Fibroblast of the aortic adventitia (primary cell): ENCODE measurements at regions not wholly inside any gene's neighbourhood (a gene's known extent, or its start where the extent isn't known, plus 50 kb on each side); places are given as distances from the start of the nearest gene placed in this dataset.

Experiments
- DNase-seq: peaks from one replicate; pipeline ENCODE4 v3.0.0-alpha.2; 2010; ENCODE audit warnings: low read depth
- H3K4me3 ChIP-seq: 2 replicates; pipeline ENCODE4 v1.5.1; 2011; ENCODE audit warnings: low read depth, mild to moderate bottlenecking, control low read depth, low read length, moderate library complexity
- CTCF ChIP-seq: IDR thresholded peaks from 2 replicates; pipeline ENCODE4 v1.5.1; 2011; ENCODE audit warnings: mild to moderate bottlenecking, low read length, control low read depth, inconsistent platforms; ENCODE audit not compliant: insufficient read depth

DNA sequence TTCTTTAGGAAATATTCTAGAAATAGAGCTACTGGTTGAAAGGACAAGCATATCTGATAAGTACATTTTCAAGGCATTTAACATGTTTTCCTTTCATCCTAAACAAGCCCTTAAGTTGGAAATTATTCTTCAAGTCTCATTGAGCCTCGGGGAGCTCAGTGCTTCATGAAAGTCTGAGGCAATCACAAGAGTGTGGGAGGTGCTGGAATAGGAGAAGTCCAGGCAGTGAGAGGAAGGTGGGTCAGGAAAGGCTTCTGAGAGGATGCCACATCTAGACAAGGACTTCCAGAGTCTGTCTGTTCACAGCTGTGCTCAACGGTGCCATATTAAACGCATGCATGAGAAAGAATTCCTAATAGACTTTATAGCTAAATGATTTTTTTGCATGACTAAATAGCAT is 69.8 kb downstream of the CD83 start:
- DNase-seq: no peak
- H3K4me3 ChIP-seq: no peak overlapping the region
- TF ChIP-seq CTCF: no peak

- no peak overlapping the region for H3K4me3 ChIP-seq
- no peak for TF ChIP-seq CTCF
- DNase-seq: no peak
These were observed 71.5 kb downstream of the CD83 start for GRCh38 chr6:14189074-14189473.

DNA sequence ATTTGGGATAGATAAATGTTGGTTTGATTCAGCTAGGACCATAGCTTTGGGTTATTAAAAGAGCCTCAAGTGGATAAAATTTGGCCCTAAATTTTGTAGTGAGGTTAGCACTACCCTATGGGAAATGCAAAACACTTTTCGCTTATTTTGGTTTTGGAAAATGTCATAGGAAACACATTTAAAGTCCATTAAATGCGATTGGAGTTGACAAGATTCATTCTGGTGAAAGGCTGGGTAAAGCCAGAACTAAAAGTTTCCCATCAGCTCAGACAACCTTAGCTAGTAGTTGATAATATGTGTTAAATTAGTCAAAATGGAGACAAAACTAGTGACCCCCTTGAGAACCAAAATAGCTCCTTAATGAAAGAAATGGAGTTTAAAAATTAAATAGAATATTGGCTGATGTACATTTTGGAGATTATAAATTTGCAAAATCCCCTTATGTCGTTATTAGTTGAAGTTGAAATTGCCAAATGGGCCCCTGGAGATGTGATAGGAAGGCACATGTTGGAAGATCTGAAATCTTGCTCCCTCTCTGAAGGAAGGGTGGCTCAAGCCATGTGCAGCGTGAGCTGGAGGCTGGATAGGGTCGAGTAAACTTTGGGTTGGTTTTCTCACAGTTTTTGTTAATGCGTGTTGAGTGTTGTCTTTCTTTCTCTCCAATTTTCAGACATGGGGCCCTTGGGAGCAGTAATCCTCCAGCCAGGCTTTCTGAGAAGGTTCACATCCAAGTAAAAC is 72.8 kb downstream of the CD83 start:
- DNase-seq: no peak
- no peak for TF ChIP-seq CTCF
- no peak overlapping the region for H3K4me3 ChIP-seq

DNA sequence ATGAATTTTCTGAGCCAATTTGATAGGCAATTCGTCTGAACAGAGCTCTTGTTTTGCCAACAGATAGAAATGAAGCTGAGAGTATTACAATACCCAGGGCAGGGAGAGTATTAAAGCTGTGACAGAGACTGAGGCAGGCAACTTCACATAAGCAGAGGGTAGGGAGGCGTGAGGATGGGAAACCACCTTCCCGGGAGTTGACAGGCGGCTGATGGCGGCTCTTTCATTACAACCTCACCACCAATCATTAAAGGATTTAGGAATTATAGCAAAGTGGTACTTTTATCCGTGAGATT is 73.3 kb downstream of the CD83 start:
- no peak overlapping the region for H3K4me3 ChIP-seq
- DNase-seq: no peak
- TF ChIP-seq CTCF: no peak

DNA sequence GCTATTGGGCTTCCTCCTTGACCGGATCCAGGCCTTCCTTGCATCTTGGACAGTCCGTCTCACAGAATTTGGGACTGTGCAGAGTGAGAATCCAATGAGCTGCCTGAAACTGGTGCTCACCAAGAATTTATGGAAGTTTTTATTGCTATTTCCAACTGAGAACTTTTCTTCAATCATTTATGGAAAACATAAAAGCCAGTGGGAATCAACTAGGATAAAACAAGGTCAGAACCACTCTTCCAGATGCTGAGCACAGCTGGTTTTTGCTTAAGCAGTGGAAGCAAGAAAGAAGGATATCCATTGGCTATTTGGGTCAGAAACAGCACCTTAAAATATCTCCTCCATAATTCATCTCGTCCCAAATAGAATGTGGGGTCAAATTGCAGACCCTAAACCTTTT is 74.2 kb downstream of the CD83 start:
- no peak overlapping the region for H3K4me3 ChIP-seq
- TF ChIP-seq CTCF: no peak
- no peak for DNase-seq

DNA sequence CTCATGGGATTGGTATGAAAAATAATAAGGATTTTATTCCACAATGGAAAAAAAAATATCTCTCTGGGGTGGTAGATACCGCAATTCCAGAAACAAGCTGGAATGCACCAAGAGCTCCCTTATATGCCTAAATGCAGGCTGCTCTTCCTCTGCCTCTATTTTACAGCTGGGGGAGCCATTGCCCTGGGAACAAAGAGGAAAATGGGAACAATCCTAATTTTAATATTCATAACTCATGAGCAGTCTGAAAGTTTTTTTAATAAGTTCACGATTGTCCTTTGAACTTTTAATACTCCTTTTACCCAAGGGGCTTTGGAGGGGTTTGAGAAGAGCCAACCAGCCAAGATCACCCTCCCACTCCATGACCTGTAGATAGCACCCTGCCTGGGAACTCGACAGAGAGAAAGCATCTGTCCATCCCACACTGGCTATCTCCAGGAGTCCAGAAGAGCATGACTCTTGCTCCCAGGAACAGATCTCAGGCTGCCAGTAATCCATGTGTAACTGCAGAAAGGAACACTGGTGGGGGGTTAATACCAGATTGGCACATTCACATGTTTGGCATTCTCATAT is 74.7 kb downstream of the CD83 start:
- DNase-seq: peak; percentile 10
- no peak overlapping the region for H3K4me3 ChIP-seq
- TF ChIP-seq CTCF: peak; percentile 25

- no peak for TF ChIP-seq CTCF
- no peak for DNase-seq
- no peak overlapping the region for H3K4me3 ChIP-seq
These were observed 76.0 kb downstream of the CD83 start for GRCh38 chr6:14193524-14193923.
